HG03097 (cell line): ENCODE measurements at regions not wholly inside any gene's neighbourhood (a gene's known extent, or its start where the extent isn't known, plus 50 kb on each side); places are given as distances from the start of the nearest gene placed in this dataset.

Experiments
- ATAC-seq: cut with Tn5 transposase; IDR thresholded peaks from one replicate; pipeline ENCODE4 v1.9.1; 2021; ENCODE audit not compliant: unreplicated experiment, low FRiP score

DNA sequence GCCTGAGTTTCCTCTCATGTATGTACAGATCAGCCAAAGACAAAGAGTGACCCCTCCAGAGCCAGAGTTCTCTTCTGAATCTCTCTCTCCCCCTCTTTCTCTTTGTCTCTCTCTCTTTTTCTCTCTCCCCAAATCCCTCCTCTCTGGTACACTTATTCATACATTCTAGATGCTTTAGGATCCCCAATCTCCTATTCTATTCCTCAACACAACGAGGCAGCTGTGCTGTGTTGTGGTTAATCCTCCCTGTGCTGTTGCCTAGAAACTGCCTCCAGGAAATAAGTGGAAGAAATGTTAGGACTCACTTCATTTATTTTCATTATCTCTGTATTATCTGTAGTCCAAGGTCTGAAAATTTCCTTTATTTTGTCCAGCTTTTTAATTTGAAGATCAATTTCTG, 350.5 kb upstream of the OR4E1 start:
- ATAC-seq: no peak

DNA sequence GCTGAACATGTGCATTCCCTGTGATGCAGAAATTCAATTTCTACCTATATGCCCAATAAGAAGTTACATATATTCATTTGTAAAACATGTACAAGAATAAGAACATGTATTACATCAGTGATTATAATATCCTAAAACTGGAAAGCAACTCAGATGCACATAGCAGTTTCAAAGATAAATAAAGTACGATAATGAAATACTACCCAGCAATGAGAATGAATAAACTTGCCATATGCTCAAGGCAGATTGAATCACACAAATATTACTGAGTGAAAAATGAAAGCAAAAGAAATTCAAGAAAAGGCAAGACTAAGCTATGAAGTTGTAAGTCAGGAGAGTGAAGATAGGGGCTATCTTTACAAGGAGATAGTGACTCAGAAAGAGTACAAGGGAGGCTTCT, 345.3 kb upstream of the OR4E1 start:
- no peak for ATAC-seq

DNA sequence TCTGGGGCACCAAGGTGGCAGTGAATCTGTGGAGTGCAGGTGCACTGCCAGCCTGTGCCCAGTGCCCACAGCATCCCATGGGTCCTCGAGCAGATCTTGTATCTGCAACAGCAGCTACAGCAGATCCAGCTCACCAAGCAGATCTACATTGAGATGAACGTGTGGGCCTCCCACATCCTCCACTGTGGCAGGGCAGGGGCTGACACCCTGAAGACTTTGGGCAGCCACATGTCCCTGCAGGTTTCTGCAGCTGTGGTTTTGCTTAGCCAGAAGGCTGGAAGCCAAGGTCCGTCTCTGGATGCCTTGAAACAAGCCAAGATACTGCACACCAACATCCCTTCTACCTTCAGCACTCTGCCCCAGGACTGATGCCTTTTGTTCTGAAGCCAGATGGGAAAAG, 338.8 kb upstream of the OR4E1 start:
- ATAC-seq: no peak

DNA sequence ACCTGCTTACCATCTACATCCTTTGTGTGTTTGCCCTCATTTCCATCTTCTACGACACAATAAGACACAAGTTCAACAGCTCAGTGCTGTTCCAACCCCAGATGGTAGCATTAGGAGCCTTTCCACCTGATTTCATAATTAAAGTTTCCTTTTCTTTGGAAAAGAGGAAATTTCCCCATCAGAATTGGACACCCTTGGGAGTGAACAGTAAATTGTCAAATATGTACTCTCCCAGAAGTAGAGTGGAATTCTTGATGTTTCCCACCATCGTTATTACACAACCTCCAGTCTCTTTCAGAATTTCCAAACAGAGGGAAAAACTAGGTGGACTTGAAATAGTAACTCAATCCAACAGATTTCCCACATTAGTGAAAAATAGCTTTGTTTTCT, 337.6 kb upstream of the OR4E1 start:
- ATAC-seq: no peak

DNA sequence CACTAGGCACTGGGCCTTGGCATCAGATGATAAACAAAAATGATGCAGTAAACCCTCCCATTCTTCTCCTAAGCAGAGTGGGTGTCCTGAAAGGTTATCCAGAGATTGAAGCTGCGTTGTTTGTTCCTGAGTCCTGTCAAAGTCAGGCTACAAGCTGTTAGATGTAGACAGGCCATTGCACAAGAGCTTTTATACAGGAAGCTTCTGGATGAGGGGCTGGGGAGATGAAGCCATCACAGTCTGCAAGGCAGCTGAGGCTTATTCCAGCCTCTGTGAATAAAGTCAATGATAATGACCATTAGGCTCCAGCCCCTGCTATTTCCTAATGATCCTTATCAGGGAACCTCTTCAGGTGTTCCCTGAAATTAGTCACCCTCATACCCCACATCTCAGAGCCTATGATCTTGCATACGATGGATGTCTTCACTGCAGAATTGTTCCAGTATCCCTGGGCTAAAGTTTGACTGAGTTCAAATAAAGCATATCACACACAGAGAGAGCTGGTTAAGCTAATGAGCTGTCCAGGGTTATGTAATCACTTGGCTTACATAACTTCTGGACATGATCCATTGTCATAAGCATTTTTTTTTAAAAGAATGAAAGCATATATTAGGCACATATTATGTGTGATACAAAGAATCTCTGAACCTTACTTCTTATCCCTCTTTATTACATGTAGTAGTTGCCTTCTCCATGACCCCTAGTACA, 337.1 kb upstream of the OR4E1 start:
- ATAC-seq: no peak

DNA sequence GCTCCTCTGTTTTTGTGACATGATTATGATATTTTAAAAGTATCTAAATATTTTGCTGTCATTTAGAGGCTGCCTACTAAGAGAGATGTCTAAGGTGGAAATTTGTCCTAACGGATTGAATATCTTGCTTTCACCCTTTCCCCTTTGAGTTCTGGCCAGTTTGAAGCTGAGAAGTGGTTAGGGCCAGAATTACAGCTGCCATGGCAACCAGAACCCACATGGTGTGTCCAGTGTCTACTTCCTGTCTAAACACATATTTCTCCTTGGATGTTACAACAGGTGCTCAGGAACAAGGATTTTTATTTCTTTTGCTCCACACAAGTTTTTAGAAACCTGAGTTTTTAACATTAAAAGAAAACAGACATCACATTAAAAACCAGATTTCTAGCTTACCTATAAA, 335.1 kb upstream of the OR4E1 start:
- ATAC-seq: no peak

DNA sequence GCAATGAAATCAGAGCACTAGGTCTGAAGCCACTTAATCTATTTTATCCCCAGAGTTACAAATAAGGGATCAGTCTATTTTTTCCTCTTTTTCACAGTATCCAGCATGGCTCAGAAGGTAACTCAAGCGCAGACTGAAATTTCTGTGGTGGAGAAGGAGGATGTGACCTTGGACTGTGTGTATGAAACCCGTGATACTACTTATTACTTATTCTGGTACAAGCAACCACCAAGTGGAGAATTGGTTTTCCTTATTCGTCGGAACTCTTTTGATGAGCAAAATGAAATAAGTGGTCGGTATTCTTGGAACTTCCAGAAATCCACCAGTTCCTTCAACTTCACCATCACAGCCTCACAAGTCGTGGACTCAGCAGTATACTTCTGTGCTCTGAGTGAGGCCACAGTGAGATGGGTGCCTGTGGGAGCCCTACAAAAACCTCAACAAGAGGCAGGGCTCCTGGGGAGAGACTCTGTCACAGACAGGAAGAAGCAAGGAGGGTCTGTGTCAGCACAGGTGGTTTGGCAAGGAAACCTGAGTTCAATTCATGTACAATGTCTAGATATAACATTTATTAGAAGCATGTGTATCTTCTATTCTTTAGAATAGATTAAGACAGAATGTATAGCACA, 334.3 kb upstream of the OR4E1 start:
- no peak for ATAC-seq

DNA sequence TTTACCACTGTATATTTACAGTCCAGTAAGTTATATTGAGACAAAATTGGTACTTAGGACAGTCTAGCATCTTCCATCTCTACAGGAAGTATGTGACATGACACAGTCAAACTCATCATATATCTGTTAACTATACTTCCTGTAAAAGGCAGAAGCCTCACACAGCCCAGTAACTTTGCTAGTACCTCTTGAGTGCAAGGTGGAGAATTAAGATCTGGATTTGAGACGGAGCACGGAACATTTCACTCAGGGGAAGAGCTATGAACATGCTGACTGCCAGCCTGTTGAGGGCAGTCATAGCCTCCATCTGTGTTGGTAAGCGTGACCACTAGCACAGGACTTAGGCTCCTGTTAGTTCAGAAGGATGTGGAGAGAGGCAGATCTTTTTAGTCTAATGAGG, 333.7 kb upstream of the OR4E1 start:
- no peak for ATAC-seq

DNA sequence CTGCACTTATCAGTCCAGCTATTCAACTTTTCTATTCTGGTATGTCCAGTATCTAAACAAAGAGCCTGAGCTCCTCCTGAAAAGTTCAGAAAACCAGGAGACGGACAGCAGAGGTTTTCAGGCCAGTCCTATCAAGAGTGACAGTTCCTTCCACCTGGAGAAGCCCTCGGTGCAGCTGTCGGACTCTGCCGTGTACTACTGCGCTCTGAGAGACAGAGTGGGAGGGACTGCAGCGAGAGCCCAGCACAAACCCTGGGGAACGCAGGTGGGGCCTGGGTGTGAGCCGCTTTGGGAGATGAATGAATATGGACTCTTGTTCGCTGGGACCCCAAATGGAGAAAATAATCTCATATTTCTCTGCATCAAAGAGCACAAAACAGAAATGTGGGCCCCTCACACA, 329.8 kb upstream of the OR4E1 start:
- no peak for ATAC-seq

DNA sequence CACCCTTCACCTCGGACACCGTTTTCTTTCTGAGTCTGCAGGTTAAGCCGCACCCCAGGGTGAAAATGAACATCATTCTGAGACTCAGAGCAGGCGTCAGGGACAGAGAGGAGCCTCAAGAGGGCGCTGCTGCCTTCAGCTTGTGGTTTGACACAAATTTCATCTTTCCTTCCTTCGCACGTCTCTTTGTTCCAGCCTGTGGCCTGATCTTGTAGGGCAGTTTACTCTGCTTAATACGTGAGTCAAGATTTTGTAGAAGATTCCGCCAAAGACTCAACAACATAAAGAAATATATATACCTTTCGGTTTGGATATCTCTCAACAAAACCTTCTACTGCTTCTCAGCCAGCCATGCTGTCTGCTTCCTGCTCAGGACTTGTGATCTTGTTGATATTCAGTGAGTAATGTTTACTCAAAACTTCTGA, 329.3 kb upstream of the OR4E1 start:
- no peak for ATAC-seq

DNA sequence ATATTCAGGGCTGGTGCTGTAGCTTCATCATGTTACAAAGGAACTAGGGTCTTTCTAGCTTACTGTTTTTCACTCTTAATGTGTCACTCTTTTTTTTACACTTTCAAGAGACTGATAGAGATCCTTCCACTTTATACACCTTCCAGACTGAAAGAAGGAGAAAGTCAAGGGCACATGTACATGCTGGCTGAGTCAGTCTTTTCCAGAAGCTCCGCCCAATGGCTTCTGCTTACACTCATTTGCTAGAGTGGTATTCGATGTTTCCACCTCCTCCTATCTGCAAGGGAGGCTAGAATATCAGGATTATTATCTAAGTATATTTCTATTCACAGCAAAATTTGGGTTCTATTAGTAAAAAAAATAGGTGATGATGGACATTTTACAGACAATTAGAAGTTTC, 325.8 kb upstream of the OR4E1 start:
- no peak for ATAC-seq

DNA sequence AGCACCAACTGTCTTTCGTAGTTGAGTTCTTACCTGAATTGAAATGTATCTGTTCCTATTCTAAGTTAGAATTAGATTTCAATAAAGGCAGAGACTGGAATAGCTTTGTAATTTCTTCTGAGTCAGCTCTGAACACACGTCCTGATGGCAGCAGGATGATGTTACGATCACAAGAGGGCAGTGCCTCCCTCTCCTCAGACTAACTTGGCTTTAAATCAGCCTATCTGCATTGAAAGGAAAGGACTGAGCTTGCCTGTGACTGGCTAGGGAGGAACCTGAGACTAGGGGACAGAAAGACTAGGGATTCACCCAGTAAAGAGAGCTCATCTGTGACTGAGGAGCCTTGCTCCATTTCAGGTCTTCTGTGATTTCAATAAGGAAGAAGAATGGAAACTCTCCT, 323.7 kb upstream of the OR4E1 start:
- no peak for ATAC-seq

DNA sequence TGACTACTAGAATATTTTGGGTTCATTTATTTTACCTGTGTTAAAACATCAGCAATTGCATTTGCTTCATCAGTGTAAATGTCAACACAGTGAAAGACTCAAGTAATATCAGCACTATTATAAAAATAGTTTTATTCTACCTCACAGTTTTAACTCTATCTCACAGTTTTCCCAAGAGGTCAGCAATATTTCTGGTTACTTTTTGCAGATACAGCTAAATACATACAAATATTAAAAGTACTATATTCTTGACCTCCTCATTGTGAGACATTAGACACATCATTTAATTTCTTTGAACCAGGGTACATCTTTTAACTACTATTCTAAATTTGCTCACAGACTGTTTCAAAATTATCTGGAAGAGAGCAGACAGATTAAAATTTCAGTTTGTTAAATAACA, 321.7 kb upstream of the OR4E1 start:
- ATAC-seq: no peak

DNA sequence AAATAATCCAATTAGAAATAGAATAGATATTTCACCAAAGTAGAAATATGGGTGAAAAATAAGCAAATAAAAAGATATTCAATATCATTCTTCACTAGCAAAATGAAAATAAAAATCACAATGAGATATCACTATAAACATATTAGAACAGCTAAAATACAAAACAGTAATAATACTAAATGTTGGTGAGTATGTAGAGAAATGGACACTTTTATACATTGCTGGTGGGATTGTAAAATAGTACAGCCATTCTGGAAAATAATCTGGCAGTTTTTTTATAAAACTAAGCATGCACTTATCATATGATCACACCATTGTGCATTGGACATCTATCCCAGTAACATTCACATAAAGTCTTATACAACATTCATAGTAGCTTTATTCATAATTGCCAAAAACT, 320.2 kb upstream of the OR4E1 start:
- no peak for ATAC-seq

DNA sequence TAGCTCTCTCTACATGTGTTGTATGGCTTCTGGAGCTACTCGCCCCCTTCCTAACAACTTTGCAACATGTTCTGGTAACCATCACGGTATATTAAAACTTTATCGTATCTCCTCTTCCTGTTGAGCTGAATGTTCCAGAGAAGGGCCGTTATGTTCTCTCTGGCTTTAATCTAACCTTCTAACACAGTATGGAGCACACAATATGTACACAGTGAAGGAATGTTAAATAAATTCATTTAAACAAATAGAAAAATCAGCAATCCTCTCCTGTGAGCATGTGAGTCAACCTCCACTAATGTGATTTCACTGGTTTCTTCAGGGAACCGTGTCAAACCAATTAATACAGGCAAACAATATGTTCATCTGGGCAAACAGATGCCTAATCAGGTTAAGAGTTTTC, 319.5 kb upstream of the OR4E1 start:
- ATAC-seq: no peak

DNA sequence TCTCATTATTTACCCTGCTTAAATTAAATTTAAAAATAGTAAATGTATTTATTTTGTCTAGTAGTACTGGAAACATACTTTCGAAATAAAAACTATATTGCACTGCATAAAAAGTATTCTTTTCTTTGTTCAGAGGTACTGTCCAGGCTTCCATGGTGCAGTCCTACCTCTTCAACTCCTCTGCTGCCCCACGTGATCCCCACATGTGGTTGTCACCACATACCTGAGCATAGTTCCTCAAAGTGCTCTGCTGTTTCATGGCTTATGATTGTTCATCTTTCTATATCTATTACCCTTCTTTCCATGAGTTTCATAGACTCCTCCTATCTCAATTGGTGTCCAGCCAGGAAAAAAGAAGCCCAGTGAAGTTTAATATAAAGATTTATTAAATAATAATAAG, 317.5 kb upstream of the OR4E1 start:
- ATAC-seq: no peak

DNA sequence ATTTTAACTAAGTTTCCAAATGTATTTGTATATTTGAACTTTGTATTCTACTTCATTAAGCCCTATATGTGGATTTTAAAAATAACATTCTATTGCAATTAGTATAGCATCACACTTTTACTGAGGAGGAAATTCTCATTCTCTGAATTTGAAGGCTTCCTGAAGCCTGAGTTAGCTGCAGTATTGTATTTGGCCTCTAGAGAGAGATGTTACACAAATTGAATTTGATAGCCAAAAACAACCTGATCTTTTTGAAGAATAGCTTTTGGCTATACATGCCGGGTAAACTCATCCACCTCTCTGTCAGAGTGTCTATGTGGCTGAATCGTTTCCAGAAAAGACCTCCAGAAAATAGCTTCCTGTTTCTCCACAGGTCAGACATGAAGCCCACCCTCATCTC, 316.5 kb upstream of the OR4E1 start:
- ATAC-seq: no peak

DNA sequence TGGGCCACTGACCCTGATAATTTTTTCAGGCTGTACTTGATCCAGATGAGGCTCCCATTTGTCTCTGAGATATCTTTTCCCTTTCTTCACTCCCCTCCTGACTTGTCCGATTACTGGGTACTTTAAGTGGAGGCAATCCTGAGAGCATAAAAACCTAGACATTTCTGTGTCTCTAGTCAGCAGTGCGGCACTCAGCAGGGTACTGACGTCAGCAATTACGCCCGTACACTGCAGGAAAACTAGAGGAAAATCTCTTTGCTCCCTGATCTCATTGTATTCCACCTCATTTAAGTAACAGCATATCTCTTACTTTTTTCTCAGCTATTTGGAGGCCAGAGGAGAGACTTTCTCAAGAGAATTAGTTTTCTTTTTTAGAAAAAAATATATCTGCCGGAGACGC, 315.5 kb upstream of the OR4E1 start:
- ATAC-seq: no peak

DNA sequence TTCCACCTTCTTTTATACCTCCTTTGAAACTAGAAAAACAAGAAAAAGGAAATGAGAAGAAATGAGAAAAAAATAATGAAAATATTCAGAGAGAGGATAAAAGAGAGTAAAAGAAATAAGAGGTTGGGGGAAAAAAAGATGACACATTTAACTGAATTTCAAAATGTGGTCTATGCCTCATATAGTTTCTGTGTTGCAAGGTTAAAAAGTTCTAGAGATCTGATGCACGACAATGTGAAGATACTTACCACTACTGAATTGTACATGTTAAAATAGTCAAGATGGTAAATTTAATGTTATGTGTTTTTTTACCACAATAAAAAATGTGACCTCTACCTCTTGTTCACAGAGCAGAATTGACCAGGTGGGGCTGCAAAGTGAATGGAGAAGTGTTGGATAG, 314.8 kb upstream of the OR4E1 start:
- no peak for ATAC-seq

DNA sequence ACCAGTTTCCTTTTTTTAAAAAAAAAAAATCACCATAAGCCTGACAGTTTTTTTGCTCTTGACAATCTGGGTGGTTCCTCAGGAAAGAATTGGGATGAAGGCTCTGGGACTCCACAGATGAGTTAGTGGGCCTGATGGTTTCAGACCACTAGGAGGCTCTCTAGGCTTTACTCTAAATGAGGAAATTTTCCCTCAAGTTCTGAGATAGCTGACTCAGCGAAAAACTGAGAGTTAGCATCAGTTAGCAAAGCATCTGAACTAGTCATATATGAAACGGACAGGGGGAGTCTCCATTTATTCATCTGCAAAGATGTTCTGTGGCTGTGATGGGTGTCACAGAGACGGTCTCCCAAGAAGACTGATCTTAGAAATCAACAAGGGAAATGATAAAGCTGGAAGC, 314.3 kb upstream of the OR4E1 start:
- ATAC-seq: no peak

DNA sequence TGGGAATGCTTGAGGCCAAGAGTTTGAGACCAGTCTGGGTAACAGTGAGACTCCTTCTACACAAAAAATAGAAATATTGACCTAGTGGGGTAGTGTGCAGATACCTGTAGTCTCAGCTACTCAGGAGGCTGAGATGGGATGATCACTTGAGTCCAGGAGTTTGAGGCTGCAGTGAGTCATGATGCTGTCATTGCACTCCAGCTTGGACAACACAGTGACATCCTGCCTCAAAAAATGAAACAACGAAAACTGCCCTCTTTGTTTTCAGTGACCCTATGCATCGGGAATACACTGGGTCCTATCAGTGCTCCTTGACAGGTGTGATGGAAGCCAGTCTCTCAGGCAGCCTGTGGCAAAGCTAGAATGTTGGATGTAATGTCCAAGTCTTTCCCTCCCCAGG, 311.5 kb upstream of the OR4E1 start:
- no peak for ATAC-seq

DNA sequence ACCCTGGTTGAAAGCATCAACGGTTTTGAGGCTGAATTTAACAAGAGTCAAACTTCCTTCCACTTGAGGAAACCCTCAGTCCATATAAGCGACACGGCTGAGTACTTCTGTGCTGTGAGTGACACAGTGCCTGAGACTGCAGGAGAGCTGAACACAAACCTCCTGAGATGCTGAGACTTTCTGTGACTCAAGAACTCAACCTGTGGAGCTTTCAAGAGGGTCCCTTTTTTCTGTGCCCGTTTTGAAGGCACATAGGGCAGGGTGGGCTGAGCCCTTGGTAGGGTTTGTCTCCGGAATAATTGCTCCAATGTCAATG, 305.3 kb upstream of the OR4E1 start:
- no peak for ATAC-seq
